ENCODE measurements at regions not wholly inside any gene's neighbourhood (a gene's known extent, or its start where the extent isn't known, plus 50 kb on each side); places are given as distances from the start of the nearest gene placed in this dataset.

- Histone ChIP-seq H3K4me2 (ENCODE audit: low read depth, low read length) (no peak overlapping the region), H3K9me1 (ENCODE audit: insufficient read depth, low read length) (no peaks in the 10 kb centered on the region), H2BK20ac (ENCODE audit: low read depth, low read length) (no peak overlapping the region), H2BK120ac (ENCODE audit: low read depth, low read length) (no peak overlapping the region), H2BK5ac (ENCODE audit: low read depth, low read length, poor library complexity, severe bottlenecking) (no peak overlapping the region), H2AK5ac (ENCODE audit: low read depth, low read length) (no peak overlapping the region), H4K91ac (ENCODE audit: insufficient read depth, low read depth, low read length) (no peak overlapping the region), H3K27ac (ENCODE audit: insufficient read depth, low read length) (no peak overlapping the region), H3K18ac (ENCODE audit: low read depth, low read length) (no peak overlapping the region), H3K27me3 (ENCODE audit: control insufficient read depth, insufficient read depth, low read length) (no peaks in the 10 kb centered on the region), H2BK15ac (ENCODE audit: low read depth, low read length) (no peak overlapping the region), H3K4me1 (ENCODE audit: control insufficient read depth, insufficient read depth, low read length) (no peaks in the 10 kb centered on the region), H3K23ac (ENCODE audit: low read depth, low read length) (no peak overlapping the region), H3K79me1 (ENCODE audit: low read depth in 1 of 2, low read length in 2 of 2) (no peaks in the 10 kb centered on the region), H2AK9ac (replicated peaks; ENCODE audit: low read depth, low read length, poor library complexity) (no peak overlapping the region), H3K56ac (ENCODE audit: extremely low read depth, insufficient read depth, low read length) (no peak overlapping the region), H3K9me3 (ENCODE audit: control insufficient read depth, insufficient read depth, low read length) (peaks cover 5% of the 10 kb centered on the region; the same call in 1 of the 2 replicates), H4K20me1 (ENCODE audit: insufficient read depth, low read length) (no peaks in the 10 kb centered on the region), H2AFZ (replicated peaks; ENCODE audit: low read length, poor library complexity) (no peak overlapping the region), H3K4me3 (ENCODE audit: insufficient read depth, low read depth, low read length) (no peak overlapping the region), H4K5ac (ENCODE audit: low read depth, low read length) (no peak overlapping the region), H3K14ac (replicated peaks; ENCODE audit: low read depth, low read length) (no peak overlapping the region), H3K9ac (ENCODE audit: low read depth, low read length) (no peak overlapping the region), H3K4ac (ENCODE audit: low read depth, low read length) (no peak overlapping the region), H4K8ac (ENCODE audit: low read depth in 2 of 2, low read length in 2 of 2) (no peak overlapping the region), H3K36me3 (ENCODE audit: control insufficient read depth, insufficient read depth, low read length) (no peaks in the 10 kb centered on the region)
- intact Hi-C loops (cut with micrococcal nuclease) = no loop called here
- POLR2A ChIA-PET (ENCODE audit: unreplicated experiment) = no interaction called here
- BruUV-seq (replicated peaks) = no TSS peak
- no peak for TF ChIP-seq CHD1 (IDR thresholded peaks at IDR 0.05; ENCODE audit: low read depth, low read length)
- TF ChIP-seq MAFK (IDR thresholded peaks at IDR 0.05; ENCODE audit: low read depth, low read length) = no peak
- TF ChIP-seq RAD21 (IDR thresholded peaks at IDR 0.05; ENCODE audit: low read length) = no peak
- no peak for TF ChIP-seq POLR2A (IDR thresholded peaks at IDR 0.05; ENCODE audit: low read depth, low read length)
- in situ Hi-C loops (cut with MboI; ENCODE audit: low sequenced_read_pairs) = no loop called here
- 57% methylated on average over 1 of the region's 1 CpG; no CpG with 5 or more reads in 1 of the 2 experiments for WGBS, 2 experiments (ENCODE audit: extremely low coverage in 2 of 2, insufficient read length in 1 of 2)
- ATAC-seq (ENCODE audit: low read depth) (no peak), DNase-seq (no peak)
- CTCF ChIA-PET = no interaction called here
- dilution Hi-C loops (cut with HindIII; ENCODE audit: low sequenced_read_pairs, unreplicated experiment) = no loop called here
Measured at GRCh38 chr4:96991083-96991482, 1151.2 kb downstream of the PDHA2 start.
